B cell (primary cell): ENCODE measurements at regions not wholly inside any gene's neighbourhood (a gene's known extent, or its start where the extent isn't known, plus 50 kb on each side); places are given as distances from the start of the nearest gene placed in this dataset.

ENCODE experiments used
- ATAC-seq: fragments of 200-7000 bp; cut with Tn5 transposase; one replicate; pipeline ENCODE4 v1.10.0; 2021; ENCODE audit warnings: low read depth, mild to moderate bottlenecking, moderate number of reproducible peaks, moderate library complexity
- CTCF ChIA-PET: fragments of 350-600 bp; sonication (Branson Sonifier 250); formaldehyde crosslinking; loops from one replicate; lab custom pipeline; 2021; ENCODE audit warnings: antibody characterized with exemption, inconsistent platforms; lab: Charles Lee
- POLR2A ChIA-PET: fragments of 350-600 bp; sonication (Branson Sonifier 250); formaldehyde crosslinking; loops from one replicate; lab custom pipeline; 2021; ENCODE audit warnings: antibody characterized with exemption; lab: Charles Lee
- DNase-seq: peaks from one replicate; pipeline ENCODE4 v3.0.0; 2013
- H2AFZ ChIP-seq: 2 replicates; pipeline ENCODE4 v1.6.1; 2012; ENCODE audit warnings: mild to moderate bottlenecking, low read depth, low read length; ENCODE audit not compliant: insufficient read depth, poor library complexity, severe bottlenecking
- H3K27ac ChIP-seq, 2 donors: 1 replicate in 1 of 2; 2 replicates in 1 of 2; pipeline ENCODE4 v1.5.1; 2012 to 2013; ENCODE audit warnings: low read length in 2 of 2, mild to moderate bottlenecking in 2 of 2, moderate library complexity in 1 of 2
- H3K27me3 ChIP-seq, 4 experiments: fragments of 200-600 bp in 1 of 4; sonication (generic) in 1 of 4; replicated peaks in 1 of 4; 1 replicate in 2 of 4; 2 replicates in 2 of 4; pipeline versions ENCODE4 v1.6.1 to v1.7.0; 2013 to 2016; ENCODE audit warnings: low read length in 3 of 4, mild to moderate bottlenecking in 2 of 4, mixed read lengths in 1 of 4, moderate library complexity in 1 of 4; ENCODE audit not compliant: insufficient read depth in 4 of 4, control insufficient read depth in 3 of 4; ENCODE audit errors: control extremely low read depth in 1 of 4
- H3K36me3 ChIP-seq, 2 experiments: replicated peaks in 1 of 2; 1 replicate in 1 of 2; 2 replicates in 1 of 2; pipeline versions ENCODE4 v1.6.1 to v1.7.1; 2013; ENCODE audit warnings: low read length in 1 of 2; ENCODE audit not compliant: insufficient read depth in 2 of 2, control insufficient read depth in 1 of 2; ENCODE audit errors: control extremely low read depth in 1 of 2, extremely low read depth in 1 of 2
- H3K4me1 ChIP-seq, 2 donors: fragments of 200-600 bp in 1 of 2; sonication (generic) in 1 of 2; 1 replicate in 1 of 2; 2 replicates in 1 of 2; pipeline versions ENCODE4 v1.5.1 to v1.6.1; 2013 to 2017; ENCODE audit warnings: low read length in 2 of 2; ENCODE audit not compliant: control insufficient read depth in 2 of 2, insufficient read depth in 2 of 2
- H3K4me2 ChIP-seq: replicated peaks from 2 replicates; pipeline ENCODE3; 2012; ENCODE audit warnings: mild to moderate bottlenecking, low read depth, low read length; ENCODE audit not compliant: poor library complexity, severe bottlenecking
- H3K4me3 ChIP-seq, 5 experiments: fragments of 200-600 bp in 1 of 5; sonication (generic) in 1 of 5; 1 replicate in 3 of 5; 2 replicates in 2 of 5; pipeline versions ENCODE4 v1.5.1 to v1.7.0; 2011 to 2016; ENCODE audit warnings: low read length in 4 of 5, mild to moderate bottlenecking in 4 of 5, low read depth in 2 of 5, control low read depth in 1 of 5, moderate library complexity in 1 of 5; ENCODE audit not compliant: insufficient read depth in 1 of 5; ENCODE audit errors: control extremely low read depth in 1 of 5, extremely low read depth in 1 of 5
- H3K79me2 ChIP-seq: fragments of 200-600 bp; sonication (generic); one replicate; pipeline ENCODE4 v1.6.0; 2016; ENCODE audit warnings: low read length; ENCODE audit not compliant: control insufficient read depth, insufficient read depth
- H3K9ac ChIP-seq: fragments of 200-600 bp; sonication (generic); 2 replicates; pipeline ENCODE4 v1.6.1; 2017; ENCODE audit warnings: mild to moderate bottlenecking, low read length, moderate library complexity
- H3K9me3 ChIP-seq, 3 donors: one replicate each; pipeline versions ENCODE4 v1.6.1 to v1.7.1; 2013; ENCODE audit warnings: low read length in 2 of 3; ENCODE audit not compliant: control insufficient read depth in 2 of 3, insufficient read depth in 1 of 3; ENCODE audit errors: control extremely low read depth in 1 of 3
- H4K20me1 ChIP-seq: 2 replicates; pipeline ENCODE4 v1.6.0; 2012; ENCODE audit warnings: mild to moderate bottlenecking, low read length; ENCODE audit not compliant: insufficient read depth, control insufficient read depth, poor library complexity, severe bottlenecking
- H3K27ac Mint-ChIP-seq: one replicate; pipeline ENCODE4 v1.8.0; 2021; ENCODE audit warnings: mixed read lengths
- H3K27me3 Mint-ChIP-seq: one replicate; pipeline ENCODE4 v1.8.0; 2021; ENCODE audit warnings: mixed read lengths
- H3K4me1 Mint-ChIP-seq: one replicate; pipeline ENCODE4 v1.8.0; 2021; ENCODE audit warnings: mixed read lengths
- H3K4me3 Mint-ChIP-seq: one replicate; pipeline ENCODE4 v1.8.0; 2021; ENCODE audit warnings: mixed read lengths
- H3K9me3 Mint-ChIP-seq: one replicate; pipeline ENCODE4 v1.8.0; 2022; ENCODE audit warnings: mixed read lengths; ENCODE audit not compliant: insufficient read depth
- CTCF ChIP-seq: fragments of 200-600 bp; IDR thresholded peaks from one replicate; pipeline ENCODE4 v1.8.0; 2022; ENCODE audit warnings: antibody characterized with exemption, mild to moderate bottlenecking
- EZH2 ChIP-seq: IDR thresholded peaks from 2 replicates; pipeline ENCODE4 v1.6.1; 2012; ENCODE audit warnings: borderline replicate concordance, low read depth, mild to moderate bottlenecking, moderate library complexity, low read length; ENCODE audit not compliant: insufficient read depth, poor library complexity, severe bottlenecking
- WGBS: methylation state at CpG from one replicate; pipeline ENCODE4 v1.1.5; 2013; ENCODE audit warnings: missing lambda C conversion rate; ENCODE audit not compliant: insufficient coverage; 5-methylcytosine and 5-hydroxymethylcytosine counted together
- intact Hi-C: fragments of 100-400 bp; cut with micrococcal nuclease; formaldehyde crosslinking; loops from one replicate; pipeline ENCODE4 v1.10.0; 2022

- H3K4me1 Mint-ChIP-seq = no peaks in the 10 kb centered on the region
- Histone ChIP-seq H3K9me3 (peaks cover 0 to 1% (median 0%) of the 10 kb centered on the region in 3 donors), H3K27me3 (no peaks in the 10 kb centered on the region), H3K4me3 (no peak overlapping the region), H3K79me2 (no peaks in the 10 kb centered on the region), H4K20me1 (no peaks in the 10 kb centered on the region), H3K4me2 (no peak overlapping the region), H2AFZ (no peak overlapping the region), H3K27ac (no peak overlapping the region), H3K9ac (no peak overlapping the region), H3K36me3 (no peaks in the 10 kb centered on the region), H3K4me1 (no peaks in the 10 kb centered on the region)
- no peak for ATAC-seq
- 28% methylated on average over 2 of the region's 7 CpGs for WGBS
- POLR2A ChIA-PET = no interaction called here
- no peak overlapping the region for H3K4me3 Mint-ChIP-seq
- intact Hi-C loops = no loop called here
- DNase-seq = no peak
- TF ChIP-seq EZH2 = no peak
- TF ChIP-seq CTCF = no peak
- H3K27ac Mint-ChIP-seq = no peak overlapping the region
- peaks cover 2% of the 10 kb centered on the region for H3K9me3 Mint-ChIP-seq
- CTCF ChIA-PET = interaction anchor here (1.2 kb wide), 1 partner anchor 20 kb away, joined by 3 read pairs; no protein-coding TSS in a partner anchor
- peaks cover 4% of the 10 kb centered on the region for H3K27me3 Mint-ChIP-seq
Measured at GRCh38 chr16:13767215-13767614, 152.7 kb upstream of the ERCC4 start.

GRCh38 chr16:13768471-13768870 is 151.5 kb upstream of the ERCC4 start:
- Histone ChIP-seq H3K9me3 (peaks cover 0 to 1% (median 0%) of the 10 kb centered on the region in 3 donors), H3K9ac (no peak overlapping the region), H3K27ac (no peak overlapping the region), H3K4me3 (no peak overlapping the region), H3K4me2 (no peak overlapping the region), H3K36me3 (no peaks in the 10 kb centered on the region), H3K27me3 (no peaks in the 10 kb centered on the region), H3K4me1 (no peaks in the 10 kb centered on the region), H3K79me2 (no peaks in the 10 kb centered on the region), H4K20me1 (no peaks in the 10 kb centered on the region), H2AFZ (no peak overlapping the region)
- DNase-seq (no peak), ATAC-seq (no peak)
- TF ChIP-seq EZH2 (no peak), CTCF (no peak)
- Mint-ChIP-seq H3K4me1 (no peaks in the 10 kb centered on the region), H3K27me3 (peaks cover 5% of the 10 kb centered on the region), H3K27ac (no peak overlapping the region), H3K4me3 (no peak overlapping the region), H3K9me3 (peaks cover 2% of the 10 kb centered on the region)
- WGBS = 46% methylated on average over 2 of the region's 4 CpGs
- intact Hi-C loops = no loop called here
- ChIA-PET CTCF (no interaction called here), POLR2A (no interaction called here)
